ENCODE measurements at regions not wholly inside any gene's neighbourhood (a gene's known extent, or its start where the extent isn't known, plus 50 kb on each side); places are given as distances from the start of the nearest gene placed in this dataset.
"Not testable (repeated sequence)": the region's sequence is repeated elsewhere in the genome, so short reads cannot be mapped to it uniquely, and the experiment has no call there.

- no peak for FAIRE-seq
Measured at GRCh38 chr4:186819342-186820086, 95.9 kb upstream of the FAT1 start.

DNA sequence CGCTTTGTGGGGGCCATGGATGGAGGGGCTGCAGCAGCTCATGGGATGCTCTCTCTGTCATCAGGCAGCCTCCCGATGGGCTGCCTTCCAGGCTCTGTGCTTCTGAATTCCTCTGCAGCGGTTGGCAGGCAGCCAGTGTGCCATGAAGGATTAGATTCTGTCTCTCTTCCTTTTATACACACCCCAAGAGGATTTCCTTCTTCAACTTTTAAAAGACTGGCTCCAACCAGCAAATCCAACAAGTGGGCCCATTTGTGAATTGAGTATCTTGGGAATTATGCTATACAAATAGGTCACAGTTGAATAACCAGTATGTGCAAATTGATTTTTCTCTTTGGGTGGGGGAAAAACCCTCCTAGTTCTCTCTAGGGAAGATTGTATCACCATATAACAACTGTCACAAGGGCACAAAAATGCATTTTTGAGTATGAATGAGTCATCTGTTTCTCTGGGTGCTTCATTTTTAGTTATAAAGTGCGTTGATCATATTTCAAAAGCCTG, 96.8 kb upstream of the FAT1 start:
- FAIRE-seq: no peak

DNA sequence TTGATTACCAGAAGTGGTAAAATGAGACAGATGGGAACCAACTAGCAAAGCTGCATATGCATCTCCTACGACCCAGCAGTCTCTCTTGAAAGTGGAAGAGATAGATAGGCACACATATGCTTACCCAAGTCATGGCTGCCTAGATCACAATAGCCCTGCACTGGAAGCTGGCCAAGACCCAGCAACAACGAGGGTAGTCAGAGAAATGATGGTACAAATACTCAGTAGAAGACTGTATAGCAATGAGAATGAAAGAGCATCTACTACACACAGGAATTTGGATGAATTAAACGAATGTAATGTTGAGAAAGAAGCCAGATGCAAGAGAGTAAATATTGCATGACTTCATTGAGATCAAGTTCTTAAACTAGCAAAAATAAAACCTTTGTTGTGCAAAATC, 100.3 kb upstream of the FAT1 start:
- FAIRE-seq: no peak

DNA sequence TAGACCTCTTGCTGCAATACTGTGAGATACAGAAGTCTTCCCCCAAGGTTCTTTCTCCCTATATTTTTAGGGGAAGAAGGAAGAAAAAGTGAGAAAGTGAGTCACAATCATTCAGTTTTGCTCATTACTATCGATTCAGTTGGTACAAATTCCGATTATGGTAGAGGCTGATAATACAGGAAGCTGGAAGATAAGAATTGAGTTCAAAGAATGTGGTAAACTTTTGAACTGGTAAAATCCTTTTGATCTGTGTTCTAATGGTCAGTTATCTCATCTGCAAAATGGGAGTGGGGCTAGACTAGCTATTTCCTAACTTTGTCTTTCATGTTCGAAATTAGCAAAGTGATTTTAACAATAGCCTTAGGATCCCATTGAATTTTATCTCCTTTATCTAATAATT, 101.4 kb upstream of the FAT1 start:
- no peak for FAIRE-seq

DNA sequence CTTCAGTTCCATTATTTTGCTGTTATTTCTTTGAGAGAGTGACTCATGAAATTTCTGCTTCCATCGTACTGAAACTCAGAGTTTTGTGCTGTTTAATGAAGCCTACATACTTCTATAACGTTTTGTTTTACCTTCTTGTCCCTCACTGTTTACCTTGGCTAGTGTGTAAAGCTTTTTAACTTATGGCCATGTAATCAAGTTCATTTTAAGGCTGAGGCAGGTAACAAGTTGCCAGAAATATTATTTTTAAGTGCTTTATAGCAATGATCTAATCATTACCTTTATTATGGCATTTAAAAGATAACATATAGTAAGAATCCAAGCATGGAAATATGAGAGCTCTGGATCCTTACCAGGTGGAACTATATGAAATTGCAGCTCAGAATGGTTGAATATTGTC, 102.3 kb upstream of the FAT1 start:
- no peak for FAIRE-seq

DNA sequence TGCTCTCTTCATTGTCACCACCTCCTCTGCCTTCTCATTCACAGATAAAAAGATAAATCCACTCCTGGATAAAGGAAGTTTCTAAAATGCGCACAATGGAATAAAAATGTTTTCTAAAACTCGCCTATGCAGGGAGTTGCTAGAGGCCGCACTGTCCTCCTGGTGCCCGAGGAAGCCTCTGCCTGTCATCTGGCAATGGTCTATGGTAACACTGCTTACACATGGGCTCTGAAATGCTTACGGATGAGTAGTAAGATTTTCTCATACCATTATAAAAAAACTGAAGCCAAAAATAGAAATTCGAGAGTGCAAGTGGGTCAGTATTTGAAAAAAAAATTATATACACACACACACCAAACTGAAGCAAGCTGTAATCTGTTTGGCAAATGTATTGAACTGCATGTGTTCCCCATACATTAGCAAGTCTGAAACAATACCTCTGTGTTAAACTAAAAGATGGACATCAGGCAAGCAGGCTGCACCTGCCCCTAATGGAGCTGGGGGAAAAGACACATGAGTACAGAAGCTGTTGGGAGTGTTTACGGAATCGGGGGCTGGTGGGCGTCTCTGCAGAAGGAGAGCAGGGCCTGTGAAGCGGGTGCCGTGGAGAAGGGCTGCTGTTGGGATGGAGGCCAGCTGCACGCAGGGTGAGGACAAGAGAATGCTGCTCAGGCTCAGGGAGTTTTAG, 103.3 kb upstream of the FAT1 start:
- FAIRE-seq: no peak

DNA sequence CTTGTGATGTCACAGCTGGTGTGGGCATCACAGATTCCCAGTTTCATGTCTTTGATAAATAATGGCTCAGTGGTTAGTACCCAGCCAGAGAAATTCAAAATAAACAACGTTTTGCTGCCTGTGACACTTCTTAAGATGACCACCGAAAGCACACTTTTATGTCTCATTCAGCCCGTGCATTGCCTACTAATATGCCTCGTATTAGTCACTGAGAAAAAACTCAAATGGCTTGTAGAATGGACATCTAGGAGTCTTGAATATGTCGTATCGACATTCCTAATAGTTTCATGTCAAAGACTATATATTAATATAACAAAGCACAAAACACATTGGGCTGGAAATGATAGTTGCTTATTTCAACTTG, 103.9 kb upstream of the FAT1 start:
- FAIRE-seq: no peak

- FAIRE-seq: no peak
Measured at GRCh38 chr4:186829097-186829496, 105.4 kb upstream of the FAT1 start.

- no peak for FAIRE-seq
Measured at GRCh38 chr4:186829740-186830449, 106.2 kb upstream of the FAT1 start.

- no peak for FAIRE-seq
Measured at GRCh38 chr4:186831574-186831973, 107.9 kb upstream of the FAT1 start.

- no peak for FAIRE-seq
Measured at GRCh38 chr4:186832906-186833305, 109.2 kb upstream of the FAT1 start.

DNA sequence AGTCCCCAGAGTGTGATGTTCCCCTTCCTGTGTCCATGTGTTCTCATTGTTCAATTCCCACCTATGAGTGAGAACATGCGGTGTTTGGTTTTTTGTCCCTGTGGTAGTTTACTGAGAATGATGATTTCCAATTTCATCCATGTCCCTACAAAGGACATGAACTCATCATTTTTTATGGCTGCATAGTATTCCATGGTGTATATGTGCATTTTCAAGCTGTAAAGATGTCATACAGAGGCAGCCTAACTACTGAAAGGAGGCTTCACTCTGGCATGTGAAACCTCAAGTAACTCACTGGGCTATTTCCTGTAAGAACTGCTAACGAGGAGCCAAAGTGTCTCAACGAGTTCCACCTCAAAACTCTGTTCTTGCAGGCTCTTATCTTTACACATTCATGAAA, 113.8 kb upstream of the FAT1 start:
- FAIRE-seq: not testable (repeated sequence)

DNA sequence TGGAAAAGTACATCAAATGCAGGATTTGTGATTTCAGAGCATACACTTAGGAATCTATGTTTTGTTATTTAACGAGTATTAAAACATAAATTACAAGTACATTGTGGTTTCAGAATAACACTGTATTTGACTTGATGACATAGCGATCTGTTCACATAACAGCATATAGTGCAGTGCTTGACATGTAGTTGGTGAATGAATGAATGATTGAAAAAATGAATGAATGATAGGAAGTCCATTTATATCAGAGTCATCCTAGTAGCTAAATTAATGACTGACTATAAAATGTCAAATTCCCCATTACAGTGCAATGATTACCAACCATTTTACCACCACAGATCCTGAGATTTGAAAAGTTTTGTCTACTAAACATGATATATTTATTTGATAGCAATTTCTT, 114.6 kb upstream of the FAT1 start:
- FAIRE-seq: no peak

GRCh38 chr4:186839122-186840037, 115.7 kb upstream of the FAT1 start:
- no peak for FAIRE-seq

DNA sequence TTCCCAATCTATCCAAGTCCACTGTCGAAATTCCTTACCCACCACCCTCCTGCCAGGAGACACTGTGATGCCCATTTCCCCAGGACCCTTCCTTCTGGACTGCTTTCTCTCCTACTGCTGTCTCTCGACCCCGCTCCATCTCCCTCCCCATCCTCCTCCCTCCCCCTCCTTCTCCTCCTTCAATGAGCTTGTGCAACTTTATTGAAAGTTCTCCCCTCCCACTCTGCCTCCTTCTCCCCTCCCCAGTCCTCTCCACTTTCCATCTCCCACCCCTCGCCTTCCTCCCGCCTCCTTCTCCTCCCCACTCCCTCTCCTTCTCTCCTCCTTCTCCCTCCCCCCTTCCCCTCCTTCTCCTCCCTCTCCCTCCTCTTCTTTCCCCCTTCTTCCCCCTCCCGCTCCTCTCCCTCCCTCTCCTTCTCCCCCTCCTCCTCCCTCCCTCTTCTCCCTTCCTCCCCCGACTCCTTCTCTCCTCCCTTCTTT, 116.6 kb upstream of the FAT1 start:
- FAIRE-seq: no peak

DNA sequence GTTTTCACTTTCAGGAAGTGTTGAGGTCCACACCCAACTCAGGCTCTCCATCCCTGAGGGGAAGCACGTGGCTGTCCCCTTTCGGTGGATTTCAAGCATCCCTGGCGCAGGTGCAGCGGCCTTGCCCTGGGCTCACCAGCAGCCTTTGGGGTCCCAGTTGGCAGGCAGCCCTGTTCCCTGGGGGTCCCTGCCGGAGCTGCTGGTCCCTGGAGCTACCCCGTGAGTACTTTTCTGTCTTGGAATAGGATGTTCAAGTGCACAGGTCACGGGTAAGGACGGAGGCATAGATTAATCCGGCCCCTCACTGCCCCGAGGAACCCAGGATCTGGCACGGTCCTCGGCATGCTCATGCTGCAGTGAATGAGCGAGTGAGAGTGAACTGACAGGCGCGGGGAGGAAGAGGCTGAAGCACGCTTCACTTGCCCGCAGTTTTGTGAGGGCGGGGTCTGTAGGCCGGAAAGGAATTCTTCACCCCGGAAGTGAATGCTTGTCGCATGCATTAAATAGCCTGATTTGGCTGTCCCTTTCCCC, 117.2 kb upstream of the FAT1 start:
- FAIRE-seq: no peak

DNA sequence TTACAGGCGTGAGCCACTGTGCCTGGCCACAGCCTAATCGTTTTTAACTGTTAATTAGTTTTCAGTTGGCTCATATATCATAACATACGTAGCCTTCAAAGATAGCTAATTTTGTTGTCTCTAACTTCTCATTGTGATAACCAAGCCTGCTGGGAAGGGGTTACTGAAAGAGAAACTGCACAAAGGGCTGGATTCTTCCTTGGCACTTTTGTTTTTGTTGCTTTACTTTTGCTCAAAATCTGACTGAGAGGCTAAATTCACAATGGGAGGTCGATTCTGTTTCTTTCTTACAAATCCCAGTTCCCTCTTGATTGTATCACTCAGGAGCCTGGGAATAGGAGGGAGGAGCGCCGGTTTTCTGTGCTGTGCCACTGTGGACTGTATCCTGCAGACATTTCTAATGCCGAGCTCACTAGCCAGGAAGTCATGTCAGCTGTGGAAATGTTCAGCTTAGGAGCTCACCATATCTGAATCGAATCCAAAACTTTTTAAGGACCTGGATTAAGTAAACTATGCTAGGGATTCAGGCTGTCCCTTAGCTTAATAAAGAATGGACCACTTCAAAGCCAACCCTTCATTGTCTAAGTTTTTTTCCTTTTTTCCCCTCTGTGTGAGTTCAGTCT, 120.5 kb upstream of the FAT1 start:
- FAIRE-seq: no peak

GRCh38 chr4:186845137-186845842, 121.6 kb upstream of the FAT1 start:
- no peak for FAIRE-seq

DNA sequence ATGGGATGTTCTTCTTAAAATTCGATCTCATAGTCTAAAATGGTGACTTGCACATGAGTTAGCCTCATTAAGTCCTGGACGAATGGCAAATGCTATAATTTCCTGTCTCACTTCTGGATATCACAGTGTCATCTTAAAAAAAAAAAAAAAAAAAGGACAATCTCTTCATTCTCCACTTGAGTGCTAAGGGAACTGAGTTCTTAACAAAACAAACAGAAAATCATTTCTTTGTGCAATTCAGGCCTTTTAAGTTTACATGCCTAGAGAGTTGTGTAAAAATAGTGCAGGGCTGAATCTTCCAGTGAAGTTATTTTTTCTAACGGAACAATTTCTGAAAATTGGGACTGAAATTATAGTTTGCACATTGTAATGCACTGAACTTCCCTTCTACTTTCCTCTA, 122.8 kb upstream of the FAT1 start:
- FAIRE-seq: no peak

GRCh38 chr4:186847429-186848131, 123.9 kb upstream of the FAT1 start:
- FAIRE-seq: not testable (repeated sequence)

DNA sequence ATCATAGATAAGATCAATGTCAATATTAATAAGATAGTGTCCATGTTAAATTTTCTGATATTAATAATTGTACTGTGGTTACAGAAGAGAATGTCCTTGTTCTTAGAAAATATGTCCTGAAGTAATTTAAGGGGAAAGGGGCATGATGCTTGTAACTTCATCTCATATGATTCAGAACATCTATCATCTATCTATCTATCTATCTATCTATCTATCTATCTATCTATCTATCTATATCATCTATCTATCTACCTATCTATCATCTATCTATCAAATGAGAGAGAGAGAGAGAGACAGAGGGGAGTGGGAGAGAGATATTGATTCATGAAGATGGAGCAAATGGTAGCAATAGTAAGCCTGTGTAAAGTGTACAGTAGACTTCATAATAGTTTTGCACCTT, 124.8 kb upstream of the FAT1 start:
- no peak for FAIRE-seq
